ENCODE measurements at regions not wholly inside any gene's neighbourhood (a gene's known extent, or its start where the extent isn't known, plus 50 kb on each side); places are given as distances from the start of the nearest gene placed in this dataset.

DNA sequence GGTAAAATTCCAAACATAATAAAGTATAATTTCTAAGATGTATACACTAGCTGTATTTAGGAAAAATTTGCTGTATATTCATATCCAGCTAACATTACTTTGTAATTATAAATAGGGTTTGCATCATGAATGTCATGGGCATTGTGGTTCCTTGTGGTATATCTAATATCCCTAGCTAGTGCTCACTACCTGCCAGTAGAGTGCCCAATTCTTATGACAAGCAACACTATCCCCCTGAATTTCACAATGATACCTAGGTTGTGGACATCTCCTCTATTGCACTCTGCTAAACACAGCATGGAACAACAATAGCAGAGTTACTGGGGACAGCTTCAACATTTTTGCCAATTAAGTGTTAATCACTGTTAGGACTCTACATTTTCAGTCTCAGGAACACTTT is 1656.5 kb downstream of the EFNA5 start:
- no peak overlapping the region for H2AK5ac ChIP-seq (ENCODE audit: low read depth, low read length)
- intact Hi-C loops (cut with micrococcal nuclease) (no loop called here), dilution Hi-C loops (cut with HindIII; ENCODE audit: low sequenced_read_pairs, unreplicated experiment) (no loop called here), in situ Hi-C loops (cut with MboI; ENCODE audit: low sequenced_read_pairs) (no loop called here)
- no TSS peak for BruUV-seq (replicated peaks)
- ATAC-seq (ENCODE audit: low read depth), result no peak
- ChIA-PET POLR2A (ENCODE audit: unreplicated experiment) (no interaction called here), CTCF (interaction anchor here (0.6 kb wide), 1 partner anchor 25 kb away, joined by 3 read pairs; no protein-coding TSS in a partner anchor)
- H3K9ac ChIP-seq (ENCODE audit: low read depth, low read length), result no peak overlapping the region
- H3K79me1 ChIP-seq (ENCODE audit: low read depth in 1 of 2, low read length in 2 of 2), result no peaks in the 10 kb centered on the region
- no peak overlapping the region for H4K5ac ChIP-seq (ENCODE audit: low read depth, low read length)
- no peak overlapping the region for H2BK20ac ChIP-seq (ENCODE audit: low read depth, low read length)
- no peaks in the 10 kb centered on the region for H3K27me3 ChIP-seq (ENCODE audit: control insufficient read depth, insufficient read depth, low read length)
- H3K36me3 ChIP-seq (ENCODE audit: control insufficient read depth, insufficient read depth, low read length), result no peaks in the 10 kb centered on the region
- no peak overlapping the region for H2BK120ac ChIP-seq (ENCODE audit: low read depth, low read length)
- H3K4me3 ChIP-seq (ENCODE audit: insufficient read depth, low read depth, low read length), result no peak overlapping the region
- no peak overlapping the region for H4K8ac ChIP-seq (ENCODE audit: low read depth in 2 of 2, low read length in 2 of 2)
- H2AK9ac ChIP-seq (replicated peaks; ENCODE audit: low read depth, low read length, poor library complexity), result no peak overlapping the region
- H2BK5ac ChIP-seq (ENCODE audit: low read depth, low read length, poor library complexity, severe bottlenecking), result no peak overlapping the region
- H3K9me1 ChIP-seq (ENCODE audit: insufficient read depth, low read length), result no peaks in the 10 kb centered on the region
- TF ChIP-seq CEBPB (IDR thresholded peaks at IDR 0.05; ENCODE audit: low read depth, low read length), result no peak
- no peaks in the 10 kb centered on the region for H4K20me1 ChIP-seq (ENCODE audit: insufficient read depth, low read length)
- H2BK15ac ChIP-seq (ENCODE audit: low read depth, low read length), result no peak overlapping the region
- H3K4ac ChIP-seq (ENCODE audit: low read depth, low read length), result no peak overlapping the region
- H3K56ac ChIP-seq (ENCODE audit: extremely low read depth, insufficient read depth, low read length), result no peak overlapping the region
- no peak overlapping the region for H4K91ac ChIP-seq (ENCODE audit: insufficient read depth, low read depth, low read length)
- no peak overlapping the region for H3K18ac ChIP-seq (ENCODE audit: low read depth, low read length)
- H3K9me3 ChIP-seq (ENCODE audit: control insufficient read depth, insufficient read depth, low read length), result no peaks in the 10 kb centered on the region
- DNase-seq, result no peak
- no peak overlapping the region for H3K4me2 ChIP-seq (ENCODE audit: low read depth, low read length)
- H3K14ac ChIP-seq (replicated peaks; ENCODE audit: low read depth, low read length), result no peak overlapping the region
- H3K4me1 ChIP-seq (ENCODE audit: control insufficient read depth, insufficient read depth, low read length), result no peaks in the 10 kb centered on the region
- no peak overlapping the region for H3K27ac ChIP-seq (ENCODE audit: insufficient read depth, low read length)
- H3K23ac ChIP-seq (ENCODE audit: low read depth, low read length), result no peak overlapping the region
- no peak overlapping the region for H2AFZ ChIP-seq (replicated peaks; ENCODE audit: low read length, poor library complexity)

Measured in IMR-90 (cell line).